ENCODE measurements at regions not wholly inside any gene's neighbourhood (a gene's known extent, or its start where the extent isn't known, plus 50 kb on each side); places are given as distances from the start of the nearest gene placed in this dataset.

DNA sequence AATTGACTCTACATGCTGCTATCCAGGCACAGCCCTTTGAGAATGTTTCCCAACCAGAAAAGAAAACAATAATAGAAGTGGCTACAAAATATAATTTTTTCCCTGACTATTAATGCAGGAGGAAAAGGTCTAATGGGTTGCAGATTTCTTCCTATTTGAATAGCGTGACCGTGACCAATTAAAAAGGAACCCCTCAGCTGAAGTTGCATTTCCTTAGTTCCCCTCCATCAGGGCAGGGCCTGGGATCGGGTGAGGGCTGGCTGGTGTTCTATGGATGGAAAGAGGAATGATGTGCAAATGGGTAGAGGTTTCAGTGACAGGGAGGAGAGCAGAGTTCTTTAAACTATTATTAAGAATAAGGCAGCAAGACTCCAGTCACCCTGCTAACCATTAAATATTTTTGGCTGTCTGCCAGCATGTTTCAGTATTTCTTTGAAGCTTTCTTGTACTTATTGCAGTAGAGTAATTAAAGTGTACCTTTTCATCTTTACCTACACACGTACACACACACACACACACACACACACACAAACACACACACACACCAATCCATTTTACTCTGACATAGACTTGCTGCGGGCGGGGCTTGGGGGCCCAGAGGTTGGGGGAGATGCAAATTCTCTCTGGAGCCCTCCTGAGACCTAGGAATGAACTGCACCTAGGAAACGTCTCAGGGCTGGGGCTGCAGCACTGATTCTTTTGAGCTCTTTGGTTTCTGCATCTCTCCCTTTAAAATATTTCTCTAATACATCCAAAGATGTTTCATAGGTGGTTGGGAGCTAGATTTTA lies 154.8 kb upstream of the SLC35B3 start:
- TF ChIP-seq, protein P1, sequence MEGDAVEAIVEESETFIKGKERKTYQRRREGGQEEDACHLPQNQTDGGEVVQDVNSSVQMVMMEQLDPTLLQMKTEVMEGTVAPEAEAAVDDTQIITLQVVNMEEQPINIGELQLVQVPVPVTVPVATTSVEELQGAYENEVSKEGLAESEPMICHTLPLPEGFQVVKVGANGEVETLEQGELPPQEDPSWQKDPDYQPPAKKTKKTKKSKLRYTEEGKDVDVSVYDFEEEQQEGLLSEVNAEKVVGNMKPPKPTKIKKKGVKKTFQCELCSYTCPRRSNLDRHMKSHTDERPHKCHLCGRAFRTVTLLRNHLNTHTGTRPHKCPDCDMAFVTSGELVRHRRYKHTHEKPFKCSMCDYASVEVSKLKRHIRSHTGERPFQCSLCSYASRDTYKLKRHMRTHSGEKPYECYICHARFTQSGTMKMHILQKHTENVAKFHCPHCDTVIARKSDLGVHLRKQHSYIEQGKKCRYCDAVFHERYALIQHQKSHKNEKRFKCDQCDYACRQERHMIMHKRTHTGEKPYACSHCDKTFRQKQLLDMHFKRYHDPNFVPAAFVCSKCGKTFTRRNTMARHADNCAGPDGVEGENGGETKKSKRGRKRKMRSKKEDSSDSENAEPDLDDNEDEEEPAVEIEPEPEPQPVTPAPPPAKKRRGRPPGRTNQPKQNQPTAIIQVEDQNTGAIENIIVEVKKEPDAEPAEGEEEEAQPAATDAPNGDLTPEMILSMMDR (conservative IDR thresholded peaks at IDR 0.05): no peak; the same call in 1 of the 2 replicates

DNA sequence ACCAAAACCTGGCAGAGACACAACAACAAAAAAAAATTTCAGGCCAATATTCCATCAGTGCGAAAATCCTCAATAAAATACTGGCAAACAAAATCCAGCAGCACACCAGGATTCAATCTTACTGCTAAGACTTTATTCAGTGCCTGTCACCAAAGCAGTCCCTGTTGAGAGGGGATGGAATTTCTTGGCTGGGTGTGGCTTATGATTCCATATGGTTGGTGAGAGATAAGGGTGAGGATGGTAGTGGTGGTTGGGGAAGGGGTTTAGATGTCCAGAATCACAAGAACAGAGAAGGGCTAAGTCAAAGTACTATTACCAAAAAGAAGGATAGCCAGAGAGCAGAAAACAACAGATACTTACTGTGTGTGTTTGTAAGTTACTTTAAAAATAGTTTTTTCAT lies 152.8 kb upstream of the SLC35B3 start:
- no peak overlapping the region for H3K27ac ChIP-seq
- TF ChIP-seq, protein P1 (conservative IDR thresholded peaks at IDR 0.05): no peak

More for the DNA sequence above, 154.8 kb upstream of the SLC35B3 start:
- no peak overlapping the region for H3K27ac ChIP-seq

DNA sequence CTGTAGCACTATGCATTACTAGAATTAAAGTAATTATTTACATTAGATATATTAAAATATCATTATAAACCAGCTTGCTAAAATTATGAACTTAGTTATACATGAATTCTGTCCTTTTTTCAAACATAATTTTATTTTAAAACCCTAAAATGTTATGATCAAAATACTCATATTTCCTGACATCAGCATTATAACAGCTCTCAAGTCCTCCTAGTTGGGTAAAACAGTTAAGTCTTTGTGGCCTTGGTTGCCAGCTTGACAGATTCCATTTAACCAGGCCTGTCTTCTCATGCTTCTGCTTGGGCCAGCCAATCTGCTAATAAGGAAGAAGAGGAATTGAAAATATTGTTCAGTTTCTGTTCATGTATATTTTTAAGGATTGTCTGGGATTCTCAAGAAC lies 147.9 kb upstream of the SLC35B3 start:
- TF ChIP-seq, protein P1 (conservative IDR thresholded peaks at IDR 0.05): no peak
- no peak overlapping the region for H3K27ac ChIP-seq

DNA sequence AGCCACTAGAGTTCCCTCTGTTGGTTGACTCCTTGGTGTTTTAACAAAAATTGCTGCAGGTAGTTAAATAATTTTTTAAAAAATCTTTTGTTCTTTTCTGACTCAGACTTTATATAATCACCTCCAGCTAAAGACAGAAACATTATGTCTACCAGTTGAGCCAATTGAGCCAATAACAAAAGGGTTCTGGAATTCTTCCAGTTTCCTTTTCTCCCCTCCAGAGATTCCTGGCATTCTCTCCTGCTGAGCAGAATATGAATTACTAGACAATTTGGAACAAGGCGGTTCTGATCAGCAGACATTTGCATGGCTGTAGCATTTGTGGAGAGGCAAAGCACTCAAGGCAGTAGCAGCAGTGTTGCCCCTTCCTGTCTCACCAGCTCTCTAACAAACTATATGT lies 144.0 kb upstream of the SLC35B3 start:
- H3K27ac ChIP-seq: no peak overlapping the region
- TF ChIP-seq, protein P1 (conservative IDR thresholded peaks at IDR 0.05): no peak

DNA sequence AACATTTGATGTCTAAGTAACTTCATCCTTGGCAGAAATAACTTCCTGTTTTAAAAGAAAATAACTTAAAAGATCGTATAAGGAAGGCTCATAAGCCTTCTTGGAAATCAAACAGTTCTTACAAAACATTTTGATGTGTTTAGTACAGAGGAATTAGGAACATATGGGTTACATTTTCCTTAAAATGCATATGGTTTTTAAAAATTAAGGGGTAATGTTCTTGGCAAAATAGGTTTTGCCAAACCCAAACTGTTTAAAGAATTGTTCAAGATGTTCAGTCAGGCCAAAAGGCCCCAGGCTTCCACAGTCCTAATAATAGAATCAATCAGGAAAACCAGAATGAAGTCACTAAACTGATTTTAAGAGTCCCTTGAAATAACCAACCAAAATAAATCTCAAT lies 142.7 kb upstream of the SLC35B3 start:
- H3K27ac ChIP-seq: no peak overlapping the region
- TF ChIP-seq, protein P1 (conservative IDR thresholded peaks at IDR 0.05): no peak

DNA sequence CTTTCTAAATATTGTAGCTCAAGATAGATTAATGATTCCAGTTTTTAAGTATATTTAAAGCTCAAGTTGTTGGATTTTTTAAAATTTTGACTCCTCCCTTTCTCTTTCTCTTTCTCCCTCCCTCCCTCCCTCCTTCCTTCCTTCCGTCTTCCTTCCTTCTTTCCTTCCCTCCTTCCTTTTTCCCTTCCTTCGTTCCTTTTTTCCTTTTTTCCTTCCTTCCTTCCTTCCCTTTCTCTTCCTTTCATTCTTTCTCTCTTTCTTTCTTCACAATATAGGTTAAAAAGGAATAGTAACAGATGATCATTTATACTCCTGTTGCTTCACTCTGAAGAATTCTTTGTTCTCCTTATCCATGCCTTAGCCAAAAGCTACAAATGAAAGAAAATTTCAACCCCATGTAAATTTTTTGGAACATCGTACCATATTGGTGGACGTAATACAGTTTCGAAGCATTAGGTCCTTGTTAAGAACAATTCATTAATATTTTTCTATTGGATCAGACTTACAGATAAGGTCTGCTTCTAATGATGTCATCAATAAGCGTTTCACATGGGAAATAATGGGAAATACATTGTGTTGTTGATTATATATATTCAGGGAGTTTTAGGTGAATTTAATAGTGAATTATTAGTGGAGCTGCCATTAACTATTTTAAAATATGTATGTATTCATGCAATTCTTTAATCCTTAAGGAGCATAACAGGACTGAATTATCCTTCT lies 139.6 kb upstream of the SLC35B3 start:
- TF ChIP-seq, protein P1 (conservative IDR thresholded peaks at IDR 0.05): no peak
- no peak overlapping the region for H3K27ac ChIP-seq

DNA sequence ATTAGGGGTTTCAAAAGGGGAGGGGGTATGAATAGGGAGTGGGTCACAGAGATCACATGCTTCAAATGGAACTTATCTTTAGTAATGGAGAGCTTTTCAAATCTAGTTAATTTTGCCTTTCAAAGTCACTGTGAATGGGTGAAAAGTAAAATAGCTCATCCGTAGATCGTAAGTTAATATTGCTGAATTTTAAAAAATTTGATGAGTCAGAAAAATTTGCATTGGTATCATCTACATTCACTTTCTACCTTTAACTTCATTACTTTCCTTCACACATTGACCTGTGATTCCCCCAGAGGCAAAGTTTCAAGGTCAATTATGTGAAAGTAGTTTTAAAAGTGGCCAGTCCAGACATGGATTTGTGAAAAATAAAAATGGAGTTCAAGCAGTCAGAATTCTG lies 139.0 kb upstream of the SLC35B3 start:
- TF ChIP-seq, protein P1 (conservative IDR thresholded peaks at IDR 0.05): no peak

More for the DNA sequence above, 139.0 kb upstream of the SLC35B3 start:
- H3K27ac ChIP-seq: no peak overlapping the region

Measured in VCaP (cell line).